Chondrocyte (in vitro differentiated cells): ENCODE measurements at regions not wholly inside any gene's neighbourhood (a gene's known extent, or its start where the extent isn't known, plus 50 kb on each side); places are given as distances from the start of the nearest gene placed in this dataset.

Experiments used
- DNase-seq: peaks from one replicate; pipeline ENCODE4 v3.0.0; 2021; ENCODE audit warnings: mixed read lengths, low spot score
- H3K27ac Mint-ChIP-seq: one replicate; pipeline ENCODE4 v1.8.0; 2021; ENCODE audit warnings: mild to moderate bottlenecking, moderate library complexity, mixed read lengths; ENCODE audit not compliant: unreplicated experiment
- H3K27me3 Mint-ChIP-seq: 2 replicates; pipeline ENCODE4 v1.8.0; 2021; ENCODE audit warnings: low read depth, mixed read lengths
- H3K36me3 Mint-ChIP-seq: 2 replicates; pipeline ENCODE4 v1.8.0; 2021; ENCODE audit warnings: low read depth, mixed read lengths
- H3K4me1 Mint-ChIP-seq: 2 replicates; pipeline ENCODE4 v1.8.0; 2021; ENCODE audit warnings: low read depth, mild to moderate bottlenecking, mixed read lengths
- H3K4me3 Mint-ChIP-seq: one replicate; pipeline ENCODE4 v1.8.0; 2021; ENCODE audit warnings: mild to moderate bottlenecking, moderate library complexity, mixed read lengths; ENCODE audit not compliant: unreplicated experiment
- H3K9me3 Mint-ChIP-seq: 2 replicates; pipeline ENCODE4 v1.8.0; 2021; ENCODE audit warnings: low read depth, mixed read lengths
- CTCF ChIP-seq: fragments of 200-600 bp; sonication (generic); IDR thresholded peaks from 2 replicates; pipeline ENCODE4 v1.5.0; 2021; ENCODE audit warnings: antibody characterized with exemption, mild to moderate bottlenecking, moderate library complexity

- no peak for TF ChIP-seq CTCF
- Mint-ChIP-seq H3K27me3 (no peaks in the 10 kb centered on the region), H3K9me3 (no peaks in the 10 kb centered on the region), H3K4me3 (no peak overlapping the region), H3K4me1 (peaks cover 23% of the 10 kb centered on the region), H3K27ac (no peak overlapping the region), H3K36me3 (no peaks in the 10 kb centered on the region)
- no peak for DNase-seq
Measured at GRCh38 chr18:42192251-42193248, 237.5 kb downstream of the PIK3C3 start.

DNA sequence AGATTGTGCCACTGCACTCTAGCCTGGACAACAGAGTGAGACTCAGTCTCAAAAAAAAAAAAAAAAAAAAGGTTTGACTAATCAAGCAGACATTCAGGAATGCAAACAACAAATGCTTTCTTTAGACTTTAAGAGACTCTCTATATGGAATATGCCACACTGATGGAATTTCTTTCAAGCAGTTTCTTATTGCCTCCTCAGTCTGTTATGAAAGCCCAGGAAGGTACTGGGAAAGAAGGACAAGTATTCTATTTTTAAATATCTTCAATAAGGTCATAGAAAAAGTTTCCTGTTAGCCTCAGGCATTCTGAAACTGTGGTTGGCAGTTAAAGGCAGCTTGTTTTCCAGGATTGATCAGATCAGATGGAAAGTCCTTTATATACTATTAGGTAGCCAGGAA lies 241.6 kb downstream of the PIK3C3 start:
- H3K27ac Mint-ChIP-seq = no peak overlapping the region
- no peak for TF ChIP-seq CTCF
- peaks cover 13% of the 10 kb centered on the region for H3K4me1 Mint-ChIP-seq
- H3K9me3 Mint-ChIP-seq = no peaks in the 10 kb centered on the region
- H3K27me3 Mint-ChIP-seq = no peaks in the 10 kb centered on the region
- no peak overlapping the region for H3K4me3 Mint-ChIP-seq
- DNase-seq = no peak
- no peaks in the 10 kb centered on the region for H3K36me3 Mint-ChIP-seq

GRCh38 chr18:42201137-42201536 lies 246.1 kb downstream of the PIK3C3 start:
- Mint-ChIP-seq H3K4me3 (no peak overlapping the region), H3K4me1 (peaks cover 9% of the 10 kb centered on the region), H3K27ac (no peak overlapping the region), H3K9me3 (no peaks in the 10 kb centered on the region), H3K36me3 (no peaks in the 10 kb centered on the region), H3K27me3 (no peaks in the 10 kb centered on the region)
- no peak for TF ChIP-seq CTCF
- DNase-seq = no peak

DNA sequence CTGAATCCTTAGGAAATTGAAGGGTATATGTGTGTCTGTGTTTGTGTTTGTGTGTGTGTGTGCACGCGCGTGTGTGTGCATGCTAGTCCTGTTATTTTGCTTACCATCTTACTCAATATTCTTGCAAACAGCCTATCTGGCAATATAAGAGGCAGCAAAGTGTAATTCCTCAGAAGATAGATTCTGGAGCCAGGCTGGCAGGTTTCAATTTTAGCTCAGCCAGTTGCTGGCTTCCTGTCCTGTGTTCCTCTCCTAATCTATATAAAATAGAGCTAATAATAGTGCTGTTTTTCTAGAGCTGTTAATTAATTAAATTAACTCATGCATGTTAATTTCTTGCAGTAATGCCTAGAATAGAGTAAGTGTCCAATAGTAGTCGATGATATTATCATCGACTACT lies 256.2 kb downstream of the PIK3C3 start:
- Mint-ChIP-seq H3K4me3 (no peak overlapping the region), H3K9me3 (peaks cover 12% of the 10 kb centered on the region), H3K36me3 (no peaks in the 10 kb centered on the region), H3K27me3 (peaks cover 4% of the 10 kb centered on the region), H3K27ac (no peak overlapping the region), H3K4me1 (no peaks in the 10 kb centered on the region)
- no peak for TF ChIP-seq CTCF
- no peak for DNase-seq

DNA sequence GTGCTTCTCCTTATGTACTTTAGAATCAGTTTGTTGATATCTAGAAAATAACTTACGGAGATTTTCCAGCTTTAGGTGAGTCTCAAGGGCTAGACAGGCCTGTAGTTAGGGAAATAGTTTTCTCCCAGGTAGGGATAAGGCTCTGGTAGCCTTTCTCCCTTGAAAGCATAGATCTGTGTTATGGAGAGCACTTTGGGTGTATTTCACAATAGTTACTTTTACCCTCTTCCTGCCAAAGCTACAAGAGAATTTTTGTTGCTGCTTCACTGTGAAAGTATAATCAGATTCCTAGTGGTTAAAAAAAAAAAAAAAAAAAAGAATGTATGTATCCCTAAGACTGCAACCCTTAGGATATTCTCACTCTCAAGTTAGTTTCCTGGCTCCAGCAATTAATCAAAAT lies 267.5 kb downstream of the PIK3C3 start:
- peaks cover 2% of the 10 kb centered on the region for H3K27me3 Mint-ChIP-seq
- H3K36me3 Mint-ChIP-seq = no peaks in the 10 kb centered on the region
- no peak for DNase-seq
- H3K4me1 Mint-ChIP-seq = no peaks in the 10 kb centered on the region
- no peak overlapping the region for H3K27ac Mint-ChIP-seq
- H3K4me3 Mint-ChIP-seq = no peak overlapping the region
- no peak for TF ChIP-seq CTCF
- peaks cover 10% of the 10 kb centered on the region for H3K9me3 Mint-ChIP-seq
